ENCODE measurements at regions not wholly inside any gene's neighbourhood (a gene's known extent, or its start where the extent isn't known, plus 50 kb on each side); places are given as distances from the start of the nearest gene placed in this dataset.
A peak's percentile ranks its signal among the peaks of the same experiment; 100 is the strongest.

- ChIA-PET POLR2A (no interaction called here), CTCF (ENCODE audit: low intra/inter-chr PET ratio, low total read pairs) (no interaction called here)
- in situ Hi-C loops (cut with HindIII; ENCODE audit: extremely low pct_ligation_motif_present, low pct_unique_long_range_greater_than_20kb) (no loop called here), intact Hi-C loops (cut with micrococcal nuclease; ENCODE audit: unreplicated experiment) (no loop called here)
- ATAC-seq: no peak
- peak; percentile 4 for FAIRE-seq
- Histone ChIP-seq H3K27me3 (ENCODE audit: control insufficient read depth in 1 of 2, insufficient read depth in 2 of 2, low read length in 2 of 2) (no peaks in the 10 kb centered on the region), H3K9me3 (ENCODE audit: low read length) (no peaks in the 10 kb centered on the region), H3K36me3 (replicated peaks in 1 of 2; ENCODE audit: control insufficient read depth in 1 of 2, insufficient read depth in 2 of 2, low read length in 2 of 2) (no peaks in the 10 kb centered on the region), H3K79me2 (ENCODE audit: insufficient read depth, low read length) (no peaks in the 10 kb centered on the region), H2AFZ (ENCODE audit: low read length) (no peak overlapping the region), H3K4me3 (replicated peaks in 1 of 3; ENCODE audit: insufficient read depth in 1 of 3, low read depth in 2 of 3, low read length in 3 of 3) (no peak overlapping the region), H3K27ac (ENCODE audit: extremely low read length, insufficient read depth, low read length) (peak overlapping the region; percentile 33), H3K4me2 (ENCODE audit: low read depth, low read length) (no peak overlapping the region), H3K9ac (ENCODE audit: insufficient read depth, low read depth, low read length) (no peak overlapping the region), H3K4me1 (ENCODE audit: insufficient read depth, low read length) (peaks cover 90% of the 10 kb centered on the region), H4K20me1 (ENCODE audit: insufficient read depth, low read length) (no peaks in the 10 kb centered on the region)
- WGBS (ENCODE audit: low lambda C conversion rate): 96% methylated on average over 9 of the region's 9 CpGs
- TF ChIP-seq MNT (IDR thresholded peaks at IDR 0.05) (peak; percentile 54), ZIK1 (CRISPR knock-in tag; IDR thresholded peaks at IDR 0.05; ENCODE audit: borderline replicate concordance, low read depth) (no peak)
- BruUV-seq (replicated peaks): no TSS peak
- no peak for DNase-seq (ENCODE audit: low spot score)
These were observed 79.8 kb downstream of the ZNF92 start for GRCh38 chr7:65453341-65454030.

GRCh38 chr7:65454469-65454868, 80.8 kb downstream of the ZNF92 start:
- Histone ChIP-seq H3K4me1 (ENCODE audit: insufficient read depth, low read length) (peaks cover 95% of the 10 kb centered on the region), H3K27ac (ENCODE audit: extremely low read length, insufficient read depth, low read length) (peak overlapping the region; percentile 33), H3K36me3 (replicated peaks in 1 of 2; ENCODE audit: control insufficient read depth in 1 of 2, insufficient read depth in 2 of 2, low read length in 2 of 2) (no peaks in the 10 kb centered on the region), H2AFZ (ENCODE audit: low read length) (no peak overlapping the region), H4K20me1 (ENCODE audit: insufficient read depth, low read length) (no peaks in the 10 kb centered on the region), H3K9me3 (ENCODE audit: low read length) (no peaks in the 10 kb centered on the region), H3K9ac (ENCODE audit: insufficient read depth, low read depth, low read length) (no peak overlapping the region), H3K4me2 (ENCODE audit: low read depth, low read length) (peak overlapping the region; percentile 8), H3K4me3 (replicated peaks in 1 of 3; ENCODE audit: insufficient read depth in 1 of 3, low read depth in 2 of 3, low read length in 3 of 3) (no peak overlapping the region), H3K79me2 (ENCODE audit: insufficient read depth, low read length) (no peaks in the 10 kb centered on the region), H3K27me3 (ENCODE audit: control insufficient read depth in 1 of 2, insufficient read depth in 2 of 2, low read length in 2 of 2) (no peaks in the 10 kb centered on the region)
- intact Hi-C loops (cut with micrococcal nuclease; ENCODE audit: unreplicated experiment): no loop called here
- POLR2A ChIA-PET: no interaction called here
- TF ChIP-seq ARID5B (CRISPR knock-in tag; IDR thresholded peaks at IDR 0.05) (0 out of 2 replicates have a peak, but pooled peaks have one; percentile 3), ZSCAN31 (CRISPR knock-in tag; IDR thresholded peaks at IDR 0.05; ENCODE audit: low read depth) (no peak)
- no peak for ATAC-seq
- BruUV-seq (replicated peaks): no TSS peak
- CTCF ChIA-PET (ENCODE audit: low intra/inter-chr PET ratio, low total read pairs): no interaction called here
- in situ Hi-C loops (cut with HindIII; ENCODE audit: extremely low pct_ligation_motif_present, low pct_unique_long_range_greater_than_20kb): no loop called here
- no peak for FAIRE-seq
- DNase-seq (ENCODE audit: low spot score): no peak
